Activated CD4-positive, alpha-beta T cell treated with anti-CD3 and anti-CD28 coated beads, Interleukin-2, amount 50 U/mL, for 16 hours (primary cell): ENCODE measurements at regions not wholly inside any gene's neighbourhood (a gene's known extent, or its start where the extent isn't known, plus 50 kb on each side); places are given as distances from the start of the nearest gene placed in this dataset.

ENCODE experiments used
- DNase-seq: peaks from one replicate; pipeline ENCODE4 v3.0.0-alpha.2; 2020

GRCh38 chr5:3827624-3828023, 232.0 kb downstream of the IRX1 start:
- no peak for DNase-seq

DNA sequence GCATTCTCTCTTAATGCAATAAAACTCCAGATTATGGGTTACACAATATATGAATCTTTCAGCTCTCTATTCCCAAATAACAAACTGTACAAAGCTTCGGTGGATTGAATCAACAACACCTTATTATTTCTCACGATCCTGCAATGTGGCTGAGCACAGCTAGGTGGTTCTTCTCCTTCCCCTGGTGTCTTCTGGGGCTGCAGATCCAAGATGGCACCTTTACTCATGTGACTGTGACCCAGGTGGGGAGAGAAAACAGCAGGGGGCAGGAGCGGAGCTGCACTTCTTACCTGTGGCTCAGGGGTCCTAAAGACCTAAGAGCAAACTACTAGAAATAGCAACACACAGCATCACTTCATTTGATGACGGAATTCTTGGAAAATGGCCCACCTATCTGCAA, 233.1 kb downstream of the IRX1 start:
- no peak for DNase-seq

- no peak for DNase-seq
Observed at GRCh38 chr5:3833566-3833965, 237.9 kb downstream of the IRX1 start.

DNA sequence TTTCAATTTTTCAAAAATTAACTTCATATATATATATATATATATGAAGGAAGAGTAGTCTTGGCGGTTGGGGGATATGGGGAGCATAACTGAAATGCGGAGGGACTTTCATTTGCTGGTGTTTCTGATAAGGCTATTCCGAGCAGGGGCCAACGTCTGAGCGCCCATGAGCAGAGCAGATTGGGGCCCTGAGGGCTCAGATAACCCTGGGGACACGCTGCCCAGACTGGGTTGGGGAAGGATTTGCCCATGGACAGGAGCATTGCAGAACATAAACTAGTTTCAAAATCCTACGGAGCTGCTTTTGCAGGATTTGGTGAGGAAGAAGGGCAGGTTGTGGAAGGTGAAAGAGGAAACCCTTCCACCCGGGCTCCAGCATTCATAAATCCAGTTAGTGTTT, 240.2 kb downstream of the IRX1 start:
- no peak for DNase-seq

- DNase-seq: no peak
Observed at GRCh38 chr5:3836528-3836927, 240.9 kb downstream of the IRX1 start.

DNA sequence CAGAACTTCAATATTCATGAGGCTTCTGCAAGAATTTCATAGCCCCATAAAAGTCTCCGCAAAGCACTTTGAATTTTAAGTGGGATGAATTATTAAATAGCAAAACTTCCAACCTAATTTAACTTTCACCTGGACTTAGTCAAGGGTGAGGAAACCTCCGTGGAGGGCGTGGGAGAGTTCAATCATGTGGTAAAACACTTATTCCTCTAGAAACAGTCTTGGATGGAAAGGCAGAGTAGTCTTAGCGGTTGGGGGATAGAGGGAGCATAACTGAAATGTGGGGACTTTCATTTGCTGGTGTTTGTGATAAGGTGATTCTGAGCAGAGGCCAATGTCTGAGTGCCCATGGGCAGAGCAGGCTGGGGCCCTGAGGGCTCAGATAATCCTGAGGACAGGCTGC, 241.9 kb downstream of the IRX1 start:
- DNase-seq: no peak

DNA sequence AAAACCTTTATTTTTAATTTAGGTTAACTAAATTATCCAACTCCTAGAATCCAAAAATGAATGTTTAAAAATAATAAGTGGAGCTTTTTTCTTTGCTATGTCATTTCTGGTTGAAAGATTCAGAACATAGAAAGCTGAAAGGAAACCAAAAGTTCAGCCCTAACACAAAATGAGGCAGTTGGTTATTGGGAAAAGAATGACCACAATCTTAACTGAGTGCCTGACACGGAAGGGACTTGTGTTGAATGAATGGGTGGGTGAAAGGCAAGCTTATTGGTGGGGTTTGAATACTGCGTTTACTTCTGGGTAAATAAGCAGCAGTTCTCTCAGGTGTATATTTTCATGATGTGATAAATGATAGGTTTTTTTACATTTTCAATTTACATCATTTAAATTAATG, 243.5 kb downstream of the IRX1 start:
- DNase-seq: no peak

DNA sequence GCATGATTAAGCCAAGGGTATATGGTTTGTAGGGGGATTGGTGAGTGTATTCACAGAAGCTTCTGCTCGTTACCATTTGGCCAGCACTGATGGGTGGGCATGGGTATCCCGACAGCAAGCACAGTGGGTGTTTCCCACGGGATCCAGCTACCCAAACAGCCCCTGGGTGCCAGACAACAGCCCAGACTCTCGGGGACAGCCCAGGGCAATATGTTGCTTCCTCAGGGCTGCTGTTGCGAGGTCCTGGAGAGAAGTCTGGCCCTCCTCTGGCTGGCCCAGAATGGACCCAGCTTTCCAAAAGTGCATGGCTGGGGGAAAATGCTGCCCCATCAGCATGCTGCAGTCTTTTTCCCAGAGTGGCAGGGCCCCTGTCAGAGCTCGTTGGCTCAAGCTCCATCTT, 247.0 kb downstream of the IRX1 start:
- DNase-seq: no peak

DNA sequence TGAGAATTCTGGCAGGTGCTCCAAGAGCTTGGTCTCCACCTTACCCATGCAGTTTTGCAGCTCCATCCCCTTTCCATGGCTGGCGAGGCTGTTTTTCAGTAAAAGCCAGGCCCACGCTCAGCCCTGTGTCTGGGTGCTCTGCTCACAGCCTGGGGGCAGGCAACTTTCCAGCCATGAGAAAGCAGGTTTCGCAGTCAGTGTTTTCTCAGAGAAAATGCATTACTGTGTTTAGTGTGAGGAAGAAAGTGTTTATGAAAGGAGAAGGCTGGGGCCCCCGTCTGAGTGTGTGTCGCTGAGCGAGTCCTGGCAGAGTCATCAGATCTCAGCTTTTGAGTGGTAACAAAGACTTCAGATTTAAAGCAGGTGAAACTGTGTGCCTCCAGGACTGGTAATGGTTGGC, 248.1 kb downstream of the IRX1 start:
- no peak for DNase-seq

DNA sequence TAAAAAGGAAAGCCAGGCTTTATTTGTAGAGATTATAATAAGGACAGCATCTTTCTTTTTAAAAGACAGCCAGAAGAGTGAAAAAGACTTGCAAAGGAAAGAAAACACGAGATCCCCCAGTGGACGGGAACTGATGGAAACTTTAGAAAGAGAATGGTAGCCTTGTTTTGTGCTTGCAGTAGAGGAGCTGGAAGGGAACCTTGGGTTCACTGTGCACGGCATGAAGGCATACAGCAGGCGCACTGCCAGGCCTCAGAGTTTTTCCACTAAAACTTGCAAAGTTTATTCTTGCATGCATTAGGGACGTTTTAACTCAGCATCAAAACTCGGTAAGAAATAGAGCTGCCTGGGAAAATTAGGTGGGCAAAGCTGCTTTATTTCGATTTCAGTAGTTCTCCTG, 248.6 kb downstream of the IRX1 start:
- DNase-seq: no peak

- no peak for DNase-seq
Observed at GRCh38 chr5:3845230-3845629, 249.6 kb downstream of the IRX1 start.

- no peak for DNase-seq
Observed at GRCh38 chr5:3852161-3852916, 256.7 kb downstream of the IRX1 start.

DNA sequence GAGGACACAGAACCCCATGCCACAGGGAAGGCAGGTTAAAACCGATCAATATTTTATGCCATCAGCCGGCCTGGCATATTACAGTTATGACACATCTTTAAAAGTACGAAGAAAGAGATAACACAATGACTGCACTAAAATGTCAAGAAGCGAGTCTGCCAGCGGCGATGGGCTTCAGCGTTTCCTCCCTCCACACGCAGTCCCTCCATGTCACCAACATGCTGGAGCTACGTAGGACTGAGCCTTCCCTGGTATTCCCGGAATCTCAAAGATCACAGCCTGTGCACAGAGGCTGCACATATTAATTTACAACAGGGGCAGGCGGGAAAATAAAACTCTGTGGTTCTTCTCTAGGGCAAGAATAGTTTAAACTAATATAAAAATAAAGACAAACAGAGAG, 257.7 kb downstream of the IRX1 start:
- DNase-seq: no peak

DNA sequence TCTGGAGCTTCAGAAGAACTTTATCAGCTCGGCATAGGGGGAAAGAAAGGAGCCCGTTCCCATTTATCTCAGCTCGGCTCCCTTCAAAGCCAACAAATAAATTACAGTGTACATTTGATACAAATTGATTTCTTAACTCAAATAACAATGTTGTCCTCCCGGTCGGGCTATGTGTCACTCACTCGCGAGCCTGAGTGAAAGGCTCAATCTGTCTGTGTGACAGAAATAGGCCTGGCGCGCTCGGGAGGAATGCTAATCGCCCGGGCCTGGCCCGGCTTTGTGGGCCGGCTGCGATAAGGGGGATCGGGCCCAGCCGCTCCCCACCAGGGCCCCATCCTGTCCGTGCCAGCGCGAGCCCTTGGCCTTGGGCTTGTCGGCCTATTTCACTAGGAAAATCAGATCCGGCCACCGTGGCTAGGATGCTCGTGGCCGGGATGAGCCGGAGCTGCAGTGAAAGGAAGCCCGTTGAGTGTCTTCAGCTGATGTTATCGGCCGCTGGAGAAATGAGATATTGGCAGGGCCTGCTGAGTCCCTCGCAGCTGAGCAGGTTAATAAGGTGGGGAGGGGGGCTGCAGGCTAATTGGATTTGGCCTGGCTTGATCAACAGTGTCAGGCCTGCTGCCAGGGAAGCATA, 258.7 kb downstream of the IRX1 start:
- no peak for DNase-seq

- no peak for DNase-seq
Observed at GRCh38 chr5:3856036-3856435, 260.4 kb downstream of the IRX1 start.

- DNase-seq: no peak
Observed at GRCh38 chr5:3858524-3858923, 262.9 kb downstream of the IRX1 start.

DNA sequence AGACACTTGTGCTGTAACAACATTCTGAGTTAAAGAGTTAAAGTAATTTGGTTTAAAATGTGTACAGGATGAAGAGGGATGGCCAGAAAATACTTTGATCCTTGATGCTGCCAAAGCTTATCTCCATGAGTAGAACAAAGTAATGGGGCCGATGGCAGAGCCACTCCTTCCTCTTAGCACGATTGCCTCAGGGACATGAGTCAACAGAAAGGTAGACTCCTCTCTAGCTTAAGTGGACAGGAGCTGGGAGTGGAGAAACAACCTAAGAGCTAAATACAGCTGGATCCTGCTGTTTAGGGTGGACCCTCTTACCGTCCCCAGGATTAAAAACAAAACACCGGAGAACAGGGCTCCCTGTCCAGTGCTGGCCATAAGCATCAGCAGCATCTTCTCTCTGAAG, 267.3 kb downstream of the IRX1 start:
- DNase-seq: no peak

DNA sequence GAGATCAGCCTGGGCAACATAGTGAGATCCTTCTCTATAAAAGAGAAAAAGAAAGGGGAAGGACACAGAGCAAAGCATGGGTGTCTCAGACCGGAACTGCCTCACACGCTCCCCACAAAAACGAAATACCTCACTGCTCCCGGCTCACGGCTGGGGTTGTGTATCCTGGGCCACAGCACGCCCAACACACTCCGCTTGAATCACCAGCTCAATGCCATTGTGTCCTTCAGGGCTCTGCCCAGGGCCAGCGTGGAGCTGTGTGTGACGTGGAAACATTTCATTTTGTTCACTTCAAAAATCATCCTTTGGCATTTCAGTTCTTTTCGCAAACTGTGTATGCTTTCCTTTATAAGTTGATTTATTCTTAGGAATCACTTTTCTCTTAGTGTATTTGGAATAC, 279.5 kb downstream of the IRX1 start:
- DNase-seq: no peak

- no peak for DNase-seq
Observed at GRCh38 chr5:3878267-3878666, 282.6 kb downstream of the IRX1 start.

DNA sequence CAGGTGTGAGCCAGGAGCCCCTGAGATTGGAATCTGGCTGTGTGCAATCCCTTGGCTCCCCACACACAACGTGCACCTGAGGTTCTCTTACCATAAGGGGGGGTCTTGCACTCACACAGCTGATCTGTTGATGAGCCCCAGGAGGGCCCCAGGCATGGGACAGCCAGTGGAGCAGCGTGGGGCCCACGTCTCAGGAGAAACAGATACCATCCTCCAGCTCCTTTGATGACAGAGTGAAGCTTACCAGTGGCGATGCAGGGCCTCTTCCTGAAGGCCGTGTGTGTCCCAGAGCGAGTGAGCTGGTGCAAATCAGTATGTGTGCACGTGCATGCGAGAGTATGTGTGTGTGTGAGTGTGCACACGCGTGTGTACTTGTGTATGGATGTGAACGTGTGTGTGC, 287.4 kb downstream of the IRX1 start:
- DNase-seq: no peak

DNA sequence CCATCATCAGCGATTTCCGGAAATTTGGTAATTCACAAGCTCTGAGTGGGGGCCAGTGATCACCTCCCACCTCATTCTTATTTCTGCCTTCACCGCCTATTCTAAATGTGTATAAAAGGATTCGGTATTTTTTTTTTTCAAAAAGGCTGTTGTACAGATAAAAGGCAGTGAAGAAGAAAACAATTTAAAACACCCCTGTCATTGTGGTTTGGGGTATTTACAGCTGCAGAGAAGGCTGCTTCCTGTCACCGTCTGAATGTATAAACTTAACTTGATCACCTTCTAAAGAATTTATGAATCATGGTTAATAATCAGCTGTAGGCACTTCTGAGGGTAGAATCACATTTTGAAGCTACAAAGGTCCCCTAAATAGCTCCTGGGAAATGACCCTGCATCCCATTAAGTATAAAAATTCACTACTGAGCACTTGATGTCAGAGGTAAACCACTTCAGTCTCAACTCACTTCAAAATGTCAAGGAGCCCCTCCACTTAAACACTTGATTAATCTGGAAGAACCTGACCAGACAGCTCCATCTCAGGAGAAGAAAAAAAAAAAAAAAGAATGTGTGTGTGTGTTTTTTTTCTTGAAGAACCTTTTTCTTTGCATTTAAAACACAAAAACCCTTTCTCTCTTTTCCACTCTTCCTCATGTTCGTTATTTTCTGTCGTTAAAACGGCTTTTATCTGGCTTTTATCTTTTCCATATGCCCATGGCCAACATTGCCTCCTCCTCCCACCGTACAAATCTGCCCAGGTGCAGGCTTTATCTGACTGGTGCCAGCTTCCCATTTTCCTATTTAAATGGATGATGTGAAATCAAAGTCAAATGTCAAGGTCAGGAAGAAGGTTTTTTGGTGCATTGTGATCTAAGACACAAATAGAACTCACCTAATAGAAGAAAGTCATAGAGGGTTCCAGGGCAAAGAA, 291.2 kb downstream of the IRX1 start:
- no peak for DNase-seq

GRCh38 chr5:3888310-3888709, 292.7 kb downstream of the IRX1 start:
- DNase-seq: no peak

DNA sequence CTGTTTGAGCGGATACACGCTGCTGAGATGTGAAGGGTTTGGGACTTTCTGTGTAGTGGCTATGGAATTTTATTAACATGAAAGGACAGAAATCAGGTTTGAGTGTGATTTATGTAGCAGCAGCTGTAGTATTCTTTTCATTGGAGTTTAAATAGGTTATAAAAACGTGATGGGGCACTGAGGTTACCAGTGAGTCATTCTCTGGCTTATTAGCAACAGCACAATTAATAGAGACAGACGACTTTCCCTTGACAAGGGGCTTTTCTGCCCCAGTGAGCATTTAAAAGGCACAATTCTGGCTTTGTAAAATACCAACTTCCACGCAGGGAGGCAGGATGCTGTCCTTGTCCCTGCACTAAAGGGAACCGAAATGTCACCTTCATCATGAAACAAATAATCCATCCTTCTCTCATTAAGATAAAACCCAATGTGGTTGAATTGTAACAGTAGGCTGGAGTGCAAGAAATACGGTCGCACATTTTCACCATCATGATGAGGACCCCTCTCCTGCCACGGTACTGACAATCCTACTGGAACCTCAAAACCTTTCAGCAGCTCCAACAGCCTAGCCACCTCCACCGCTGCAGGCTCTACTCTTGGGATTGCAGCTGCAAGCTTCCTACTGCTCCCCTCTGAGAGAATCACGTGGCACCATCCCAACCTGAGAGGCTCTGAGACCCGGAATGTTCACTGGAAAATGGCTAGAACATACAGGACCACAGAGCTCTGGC, 293.9 kb downstream of the IRX1 start:
- DNase-seq: no peak
